ENCODE measurements at regions not wholly inside any gene's neighbourhood (a gene's known extent, or its start where the extent isn't known, plus 50 kb on each side); places are given as distances from the start of the nearest gene placed in this dataset.

GRCh38 chr2:226418521-226418920 is 381.1 kb downstream of the IRS1 start:
- no peak overlapping the region for H3K4me3 ChIP-seq (ENCODE audit: low read depth, low read length)
- H2AFZ ChIP-seq: no peak overlapping the region
- no peaks in the 10 kb centered on the region for H3K27me3 ChIP-seq (ENCODE audit: control insufficient read depth, insufficient read depth, low read length)
- no peaks in the 10 kb centered on the region for H3K9me3 ChIP-seq (ENCODE audit: control insufficient read depth, low read length)
- H3K4me2 ChIP-seq (ENCODE audit: low read length): no peak overlapping the region
- H3K27ac ChIP-seq: no peak overlapping the region
- H3K4me1 ChIP-seq: no peaks in the 10 kb centered on the region
- H3K9ac ChIP-seq: no peak overlapping the region
- H3K36me3 ChIP-seq (ENCODE audit: control insufficient read depth, insufficient read depth, low read length): no peaks in the 10 kb centered on the region
- TF ChIP-seq CTCF (IDR thresholded peaks at IDR 0.05): no peak
- no peaks in the 10 kb centered on the region for H3K79me2 ChIP-seq

GRCh38 chr2:226414335-226414734 is 385.3 kb downstream of the IRS1 start:
- Histone ChIP-seq H3K27me3 (ENCODE audit: control insufficient read depth, insufficient read depth, low read length) (no peaks in the 10 kb centered on the region), H3K36me3 (ENCODE audit: control insufficient read depth, insufficient read depth, low read length) (no peaks in the 10 kb centered on the region), H3K4me3 (ENCODE audit: low read depth, low read length) (no peak overlapping the region), H3K4me1 (no peaks in the 10 kb centered on the region), H3K79me2 (no peaks in the 10 kb centered on the region), H3K27ac (no peak overlapping the region), H3K9ac (no peak overlapping the region), H2AFZ (no peak overlapping the region), H3K4me2 (ENCODE audit: low read length) (no peak overlapping the region), H3K9me3 (ENCODE audit: control insufficient read depth, low read length) (no peaks in the 10 kb centered on the region)
- no peak for TF ChIP-seq CTCF (IDR thresholded peaks at IDR 0.05)

GRCh38 chr2:226413498-226414130 is 386.0 kb downstream of the IRS1 start:
- Histone ChIP-seq H3K4me2 (ENCODE audit: low read length) (no peak overlapping the region), H3K36me3 (ENCODE audit: control insufficient read depth, insufficient read depth, low read length) (no peaks in the 10 kb centered on the region), H3K27me3 (ENCODE audit: control insufficient read depth, insufficient read depth, low read length) (no peaks in the 10 kb centered on the region)

GRCh38 chr2:226411727-226412360 is 387.8 kb downstream of the IRS1 start:
- H3K79me2 ChIP-seq: no peaks in the 10 kb centered on the region
- TF ChIP-seq CTCF (IDR thresholded peaks at IDR 0.05): no peak
- H3K27ac ChIP-seq: no peak overlapping the region
- no peak overlapping the region for H3K4me3 ChIP-seq (ENCODE audit: low read depth, low read length)
- H3K9me3 ChIP-seq (ENCODE audit: control insufficient read depth, low read length): no peaks in the 10 kb centered on the region
- H3K4me1 ChIP-seq: no peaks in the 10 kb centered on the region
- no peaks in the 10 kb centered on the region for H3K36me3 ChIP-seq (ENCODE audit: control insufficient read depth, insufficient read depth, low read length)
- H3K9ac ChIP-seq: no peak overlapping the region
- no peak overlapping the region for H2AFZ ChIP-seq
- no peaks in the 10 kb centered on the region for H3K27me3 ChIP-seq (ENCODE audit: control insufficient read depth, insufficient read depth, low read length)
- H3K4me2 ChIP-seq (ENCODE audit: low read length): no peak overlapping the region

More at GRCh38 chr2:226413498-226414130, 386.0 kb downstream of the IRS1 start:
- H3K9me3 ChIP-seq (ENCODE audit: control insufficient read depth, low read length): no peaks in the 10 kb centered on the region
- no peak overlapping the region for H2AFZ ChIP-seq
- no peak overlapping the region for H3K4me3 ChIP-seq (ENCODE audit: low read depth, low read length)
- H3K9ac ChIP-seq: no peak overlapping the region
- H3K27ac ChIP-seq: no peak overlapping the region
- no peaks in the 10 kb centered on the region for H3K79me2 ChIP-seq
- TF ChIP-seq CTCF (IDR thresholded peaks at IDR 0.05): no peak
- H3K4me1 ChIP-seq: no peaks in the 10 kb centered on the region

GRCh38 chr2:226411205-226411604 is 388.4 kb downstream of the IRS1 start:
- H3K9me3 ChIP-seq (ENCODE audit: control insufficient read depth, low read length): no peaks in the 10 kb centered on the region
- no peaks in the 10 kb centered on the region for H3K4me1 ChIP-seq
- no peak overlapping the region for H3K27ac ChIP-seq
- H3K4me2 ChIP-seq (ENCODE audit: low read length): no peak overlapping the region
- no peak for TF ChIP-seq CTCF (IDR thresholded peaks at IDR 0.05)
- no peaks in the 10 kb centered on the region for H3K36me3 ChIP-seq (ENCODE audit: control insufficient read depth, insufficient read depth, low read length)
- H2AFZ ChIP-seq: no peak overlapping the region
- no peak overlapping the region for H3K4me3 ChIP-seq (ENCODE audit: low read depth, low read length)
- H3K27me3 ChIP-seq (ENCODE audit: control insufficient read depth, insufficient read depth, low read length): no peaks in the 10 kb centered on the region
- no peak overlapping the region for H3K9ac ChIP-seq
- H3K79me2 ChIP-seq: no peaks in the 10 kb centered on the region
